ENCODE measurements at regions not wholly inside any gene's neighbourhood (a gene's known extent, or its start where the extent isn't known, plus 50 kb on each side); places are given as distances from the start of the nearest gene placed in this dataset.
"Not testable (repeated sequence)": the region's sequence is repeated elsewhere in the genome, so short reads cannot be mapped to it uniquely, and the experiment has no call there.

DNA sequence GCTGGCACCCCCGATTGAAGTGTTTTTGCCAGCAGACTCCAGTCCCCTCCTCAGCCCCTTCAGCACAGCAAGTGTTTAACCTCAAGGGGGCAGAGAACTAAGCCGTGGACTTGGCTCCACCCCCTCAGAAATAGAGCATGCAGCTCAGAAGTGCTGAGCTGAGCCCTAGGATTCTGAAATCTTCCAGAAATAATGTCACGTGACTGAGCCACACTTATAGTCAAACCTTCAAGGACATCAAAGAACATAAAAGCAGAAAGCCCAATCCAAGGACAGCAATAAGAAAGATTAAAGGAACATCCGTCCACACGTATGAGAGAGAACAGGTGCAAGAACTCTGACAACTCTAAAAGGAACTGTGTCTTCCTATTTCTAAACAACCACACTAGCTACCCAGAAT lies 317.7 kb upstream of the LRFN5 start:
- no peak for DNase-seq

- DNase-seq, result no peak
Measured at GRCh38 chr14:41285186-41285748, 321.4 kb upstream of the LRFN5 start.

DNA sequence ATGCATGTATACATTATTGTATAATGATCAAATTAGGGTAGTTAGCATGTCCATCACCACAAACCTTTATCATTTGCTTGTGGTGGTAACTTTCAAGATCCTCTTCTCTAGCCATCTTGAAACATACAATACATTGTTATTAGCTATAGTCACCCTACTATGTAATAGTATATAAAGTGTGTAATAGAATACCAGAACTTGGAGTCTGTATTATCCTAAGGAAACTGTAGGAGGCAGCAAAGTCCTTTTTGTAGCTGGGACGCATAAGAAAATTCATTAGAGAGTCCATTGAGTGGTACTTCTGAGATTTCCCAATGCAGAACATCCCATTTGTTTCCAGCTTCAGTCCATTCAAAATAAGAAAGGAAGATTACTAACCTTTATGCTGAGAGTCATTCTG lies 325.9 kb upstream of the LRFN5 start:
- no peak for DNase-seq

DNA sequence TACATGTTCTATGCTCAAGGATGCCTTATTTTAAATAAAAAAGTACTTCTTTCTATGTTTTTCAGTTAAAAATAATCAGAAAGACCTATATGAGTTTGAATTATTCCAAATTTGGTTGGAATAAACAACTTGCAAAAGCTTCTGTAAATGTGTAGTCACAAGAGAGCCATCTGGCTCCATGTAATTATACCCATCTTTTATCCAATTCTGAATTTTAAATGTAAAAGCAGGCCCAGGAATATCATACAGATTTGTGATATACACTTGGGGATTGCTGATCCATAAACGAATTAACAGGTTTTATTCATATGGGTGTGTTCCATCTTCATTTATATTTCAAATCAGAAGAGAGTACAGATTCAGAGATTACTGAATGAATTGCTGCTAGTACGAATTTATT lies 329.2 kb upstream of the LRFN5 start:
- no peak for DNase-seq

DNA sequence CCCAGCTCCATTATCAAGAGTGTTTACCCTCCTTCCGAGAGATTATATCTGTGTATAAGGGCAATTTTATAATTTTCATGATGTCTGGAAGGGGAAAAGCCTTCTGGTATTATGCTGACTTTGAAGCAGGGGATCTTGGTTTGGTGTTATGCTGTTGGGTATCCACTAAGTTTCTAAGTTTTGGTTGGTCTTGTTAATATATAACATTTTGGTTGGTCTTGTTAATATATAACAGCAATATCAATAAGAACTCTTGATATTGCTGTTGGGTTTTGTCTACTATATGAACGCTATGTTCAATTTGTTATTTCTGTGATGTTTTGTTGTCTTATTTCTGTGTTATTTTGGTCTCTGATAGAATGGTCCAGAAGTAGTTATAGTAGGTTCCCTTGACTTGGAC lies 349.2 kb upstream of the LRFN5 start:
- DNase-seq, result no peak

GRCh38 chr14:41235466-41235865 lies 371.2 kb upstream of the LRFN5 start:
- no peak for DNase-seq

DNA sequence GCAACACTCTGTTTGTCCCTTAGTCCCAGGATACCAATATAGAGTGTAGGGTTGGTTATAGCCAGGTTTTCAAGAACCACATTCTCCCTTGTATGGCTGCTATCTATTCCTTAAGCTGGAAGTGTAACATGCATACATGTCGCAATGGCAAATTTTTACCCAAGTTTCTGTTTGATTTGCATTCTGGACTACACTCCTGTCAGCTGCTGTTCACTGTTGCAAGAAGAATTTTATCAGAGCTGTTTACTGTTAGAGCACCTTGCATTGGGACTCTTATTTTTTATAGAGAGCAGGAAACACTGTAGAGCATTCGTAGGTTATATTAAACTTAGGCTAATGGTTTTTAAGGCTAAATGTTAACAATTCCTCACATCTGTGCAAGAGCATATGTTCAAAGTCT lies 376.0 kb upstream of the LRFN5 start:
- DNase-seq, result no peak

- DNase-seq, result no peak
Measured at GRCh38 chr14:41229824-41230223, 376.9 kb upstream of the LRFN5 start.

DNA sequence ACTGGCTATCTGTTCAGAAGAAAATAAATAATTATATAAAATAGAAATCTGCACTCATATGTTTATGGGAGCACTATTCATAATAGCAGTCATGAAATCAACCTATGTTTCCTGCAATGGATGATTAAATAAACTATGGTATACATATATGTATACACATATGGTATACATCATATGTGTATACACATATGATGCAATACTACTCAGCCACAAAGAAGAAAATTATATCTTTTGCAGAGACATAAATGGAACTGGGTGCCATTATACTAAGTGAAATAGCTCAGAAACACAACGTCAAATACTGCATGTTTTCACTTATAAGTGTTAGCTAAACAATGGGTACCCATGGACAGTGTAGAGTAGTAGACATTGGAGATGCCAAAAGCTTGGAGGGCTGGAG lies 381.2 kb upstream of the LRFN5 start:
- DNase-seq, result no peak

- no peak for DNase-seq
Measured at GRCh38 chr14:41222581-41222980, 384.1 kb upstream of the LRFN5 start.

DNA sequence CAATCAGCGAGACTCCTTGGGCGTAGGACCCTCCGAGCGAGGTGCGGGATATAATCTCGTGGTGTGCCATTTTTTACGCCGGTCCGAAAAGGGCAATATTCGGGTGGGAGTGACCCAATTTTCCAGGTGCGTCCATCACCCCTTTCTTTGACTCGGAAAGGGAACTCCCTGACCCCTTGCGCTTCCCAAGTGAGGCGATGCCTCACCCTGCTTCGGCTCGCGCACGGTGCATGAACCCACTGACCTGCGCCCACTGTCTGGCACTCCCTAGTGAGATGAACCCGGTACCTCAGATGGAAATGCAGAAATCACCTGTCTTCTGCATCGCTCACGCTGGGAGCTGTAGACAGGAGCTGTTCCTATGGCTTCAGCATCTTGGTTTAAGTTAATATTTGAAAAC lies 391.7 kb upstream of the LRFN5 start:
- DNase-seq, result not testable (repeated sequence)

DNA sequence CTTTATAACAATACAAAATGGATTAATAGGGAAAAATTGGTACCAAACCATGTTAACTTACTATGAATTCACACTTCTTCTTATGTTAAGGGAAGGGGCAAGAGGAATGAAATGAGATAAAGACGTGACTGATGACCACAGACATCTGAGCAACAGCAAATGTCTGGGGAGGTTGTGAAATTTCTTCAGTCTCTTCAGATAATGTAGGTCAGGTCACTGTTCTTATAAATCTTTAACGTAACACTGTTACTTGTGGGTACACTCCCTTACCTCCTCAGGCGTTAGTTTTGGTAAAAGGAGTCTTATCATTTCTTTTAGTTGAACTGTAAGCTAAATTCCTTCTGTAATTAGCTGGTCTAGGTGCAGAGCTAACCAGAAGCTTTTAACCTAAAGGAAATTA lies 405.0 kb upstream of the LRFN5 start:
- no peak for DNase-seq

DNA sequence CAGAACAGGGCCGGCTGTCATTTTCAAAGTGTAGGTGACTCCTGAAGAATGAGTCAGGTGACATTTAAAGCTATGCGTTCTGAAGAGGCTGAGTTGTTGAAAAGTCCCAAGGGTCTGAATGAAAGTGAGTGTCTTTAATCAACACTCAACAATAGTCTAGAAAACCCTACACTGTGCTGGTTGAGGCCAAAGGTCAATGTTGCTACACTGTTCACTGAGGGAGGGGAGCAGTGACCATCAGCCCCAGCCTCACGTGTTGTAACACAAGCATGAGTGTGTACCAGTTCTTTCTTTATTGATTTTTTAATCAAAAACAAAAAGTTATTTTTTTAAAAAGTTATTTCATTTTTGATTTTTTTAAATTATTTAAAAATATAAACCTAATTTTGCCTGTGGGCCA lies 418.8 kb upstream of the LRFN5 start:
- DNase-seq, result no peak

DNA sequence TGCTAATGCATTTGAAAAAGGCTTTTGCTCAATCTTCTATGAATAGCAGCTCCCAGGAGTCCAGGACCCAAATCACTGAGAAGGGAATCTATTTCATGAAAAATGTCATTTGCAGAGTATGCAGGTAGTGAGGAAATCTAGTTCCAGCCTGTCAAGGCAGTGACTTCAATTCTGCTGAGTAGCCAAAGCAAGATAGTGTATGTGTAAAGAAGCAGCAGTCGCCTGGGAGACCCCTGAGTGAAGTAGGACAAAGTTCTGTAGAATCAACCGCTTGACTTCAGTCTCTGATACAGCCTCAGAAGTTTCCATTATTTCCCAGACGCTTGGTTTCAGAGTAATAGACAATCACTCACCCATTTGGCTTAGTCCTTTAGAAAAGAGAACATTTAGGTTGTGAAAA lies 435.6 kb upstream of the LRFN5 start:
- no peak for DNase-seq

DNA sequence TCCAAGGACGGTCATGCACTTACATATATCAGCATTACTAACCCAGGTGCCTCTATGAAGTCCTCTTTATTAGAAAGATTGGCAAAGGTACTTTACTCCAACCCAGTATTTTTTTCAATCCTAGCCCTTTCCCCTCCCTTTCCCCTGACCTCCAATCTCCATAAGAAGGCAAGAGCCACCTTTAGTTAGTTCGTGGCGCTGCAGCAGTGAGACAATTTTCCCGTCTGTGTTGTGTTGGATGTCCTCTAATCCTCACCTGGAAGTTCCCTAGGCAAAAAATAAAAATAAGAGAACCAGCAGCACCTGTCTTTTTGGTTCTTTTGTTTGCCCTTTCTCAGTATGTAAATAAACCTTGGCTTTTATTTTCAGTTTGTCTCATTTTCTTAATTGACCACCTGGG lies 439.6 kb upstream of the LRFN5 start:
- no peak for DNase-seq

GRCh38 chr14:41154143-41154807 lies 452.4 kb upstream of the LRFN5 start:
- no peak for DNase-seq

DNA sequence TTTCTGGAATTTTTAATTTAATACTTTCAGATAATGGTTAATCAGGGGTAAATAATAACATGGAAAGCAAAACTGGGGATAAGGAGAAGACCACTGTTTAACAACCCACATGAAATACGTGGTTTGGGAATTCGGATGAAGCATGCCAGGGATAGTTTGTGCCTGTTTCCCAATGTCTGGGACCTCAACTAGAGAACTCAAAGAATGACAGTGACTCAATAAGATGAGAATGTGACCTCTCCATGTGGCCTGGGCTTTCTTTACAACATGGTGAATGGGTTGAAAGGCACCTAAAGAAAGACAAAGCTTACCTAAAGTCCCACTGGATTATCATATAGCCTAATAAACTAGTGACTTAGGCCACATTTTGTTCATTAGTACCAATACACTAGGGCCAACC lies 460.3 kb upstream of the LRFN5 start:
- DNase-seq, result no peak

- DNase-seq, result no peak
Measured at GRCh38 chr14:41144370-41144769, 462.3 kb upstream of the LRFN5 start.

- DNase-seq, result no peak
Measured at GRCh38 chr14:41137741-41138140, 468.9 kb upstream of the LRFN5 start.

DNA sequence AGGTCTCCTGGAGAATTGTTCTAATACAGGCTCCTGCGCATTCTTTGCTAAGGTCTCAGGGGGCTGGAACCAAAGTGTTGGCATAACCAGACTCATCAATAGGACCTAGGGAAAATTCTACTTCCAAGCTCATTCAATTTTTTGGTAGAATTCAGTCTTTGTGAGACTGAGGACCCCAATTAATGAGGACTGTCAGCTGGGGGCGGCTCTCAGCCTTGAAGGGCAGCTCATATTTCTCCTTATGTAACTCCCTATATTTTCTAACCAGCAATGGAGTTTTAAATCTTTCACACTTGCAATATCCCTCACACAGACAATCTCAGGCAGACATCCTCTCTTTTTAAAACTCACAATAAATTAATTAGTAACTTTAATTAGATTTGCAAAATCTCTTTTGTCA lies 476.4 kb upstream of the LRFN5 start:
- no peak for DNase-seq

DNA sequence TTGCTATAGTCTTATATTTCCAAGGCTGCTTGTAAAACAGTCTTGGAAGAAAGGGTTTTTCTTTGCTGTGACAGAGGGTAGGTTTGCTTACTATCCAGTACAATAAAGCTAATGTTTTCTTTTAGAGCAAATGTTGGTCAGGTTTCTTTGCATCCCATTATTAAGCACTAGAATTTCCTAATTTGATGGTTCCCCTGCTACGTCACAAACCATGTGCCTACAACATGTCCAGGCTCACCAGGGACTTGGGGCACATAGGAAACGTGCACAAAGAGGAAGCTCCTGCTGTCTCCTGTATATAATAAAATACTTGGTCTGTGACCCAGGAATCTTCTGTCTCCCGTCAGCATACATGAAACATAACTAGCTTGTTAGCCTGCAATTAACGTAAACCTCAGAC lies 486.3 kb upstream of the LRFN5 start:
- DNase-seq, result no peak

DNA sequence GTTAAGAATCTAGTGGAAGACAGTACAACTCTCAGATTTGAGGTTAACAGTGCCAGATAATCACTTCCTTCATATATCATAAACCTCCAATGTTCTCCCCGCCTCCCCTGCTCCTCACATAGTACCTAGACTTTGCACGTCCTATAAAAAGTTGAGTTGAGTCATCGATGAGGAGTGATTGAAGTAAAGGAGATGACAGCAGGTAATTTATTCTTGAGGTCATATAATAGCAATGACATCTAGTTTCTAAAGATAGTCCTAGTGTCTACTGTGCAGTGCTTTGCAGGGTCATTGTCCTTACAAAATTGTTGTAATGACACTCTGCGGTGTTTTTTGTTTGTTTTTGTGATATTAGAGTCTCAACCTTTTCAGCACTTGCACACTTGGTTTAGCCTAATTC lies 510.5 kb upstream of the LRFN5 start:
- no peak for DNase-seq

DNA sequence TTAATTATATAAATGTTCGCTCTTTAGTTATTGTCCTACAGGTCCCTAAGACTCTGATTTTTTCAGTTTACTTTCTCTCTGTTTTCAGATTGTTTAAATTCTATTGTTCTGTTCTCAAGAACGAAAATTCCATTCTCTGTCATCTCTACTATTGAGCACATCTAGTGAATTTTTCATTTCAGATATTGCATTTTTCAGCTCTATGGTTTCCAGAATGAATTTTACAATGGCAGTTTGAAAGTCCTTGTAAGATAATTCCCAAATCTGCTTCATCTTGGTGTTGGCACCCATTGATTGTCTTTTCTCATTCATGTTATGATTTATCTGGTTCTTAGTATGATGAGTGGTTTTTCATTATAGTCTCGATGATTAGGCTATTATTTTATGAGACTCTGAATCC lies 519.6 kb upstream of the LRFN5 start:
- no peak for DNase-seq

DNA sequence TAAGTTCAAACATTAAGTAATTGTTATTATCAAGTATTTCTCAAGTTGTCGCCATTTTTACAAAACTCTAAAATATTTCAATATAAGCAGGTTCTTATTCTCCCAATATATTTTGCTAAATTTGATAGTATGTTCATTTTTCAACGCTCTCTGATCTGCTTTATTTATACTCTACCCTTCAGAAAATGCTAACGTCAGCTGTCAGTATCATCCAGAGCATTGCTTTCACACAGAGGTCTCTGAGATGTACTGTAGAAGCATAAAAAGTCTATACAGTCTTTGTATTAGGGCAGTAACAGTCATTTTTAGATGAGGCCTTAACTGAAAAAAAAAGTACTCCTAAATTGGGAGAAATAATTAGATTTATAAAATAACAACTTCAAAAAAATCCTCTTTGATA lies 533.1 kb upstream of the LRFN5 start:
- no peak for DNase-seq
